ENCODE measurements at regions not wholly inside any gene's neighbourhood (a gene's known extent, or its start where the extent isn't known, plus 50 kb on each side); places are given as distances from the start of the nearest gene placed in this dataset.
"Not testable (repeated sequence)": the region's sequence is repeated elsewhere in the genome, so short reads cannot be mapped to it uniquely, and the experiment has no call there.

GRCh38 chr4:79603681-79604080 is 195.7 kb upstream of the GK2 start:
- no peak for DNase-seq

GRCh38 chr4:79599691-79600090 is 191.7 kb upstream of the GK2 start:
- no peak for DNase-seq

- DNase-seq, result no peak
Observed at GRCh38 chr4:79598801-79599200, 190.8 kb upstream of the GK2 start.

DNA sequence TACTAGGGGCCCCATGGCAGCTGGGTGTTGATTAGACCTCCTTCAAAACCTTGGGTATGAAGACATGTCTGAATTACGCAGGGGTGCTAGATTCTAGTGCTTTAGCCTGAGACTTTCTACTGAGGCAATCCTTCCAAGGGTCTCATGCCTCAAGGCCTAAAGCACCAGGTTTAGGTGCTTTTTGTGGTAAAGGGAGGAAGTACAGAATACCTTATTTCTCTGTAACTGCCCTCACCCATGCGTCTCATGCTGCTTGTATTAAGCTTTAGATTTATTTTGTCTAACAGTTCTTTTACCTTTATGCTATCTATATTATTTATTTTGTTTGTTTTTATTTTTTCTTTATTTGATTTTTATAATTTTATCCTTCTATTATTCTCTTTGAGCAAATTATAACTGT is 190.2 kb upstream of the GK2 start:
- no peak for DNase-seq

GRCh38 chr4:79597266-79597665 is 189.2 kb upstream of the GK2 start:
- no peak for DNase-seq

DNA sequence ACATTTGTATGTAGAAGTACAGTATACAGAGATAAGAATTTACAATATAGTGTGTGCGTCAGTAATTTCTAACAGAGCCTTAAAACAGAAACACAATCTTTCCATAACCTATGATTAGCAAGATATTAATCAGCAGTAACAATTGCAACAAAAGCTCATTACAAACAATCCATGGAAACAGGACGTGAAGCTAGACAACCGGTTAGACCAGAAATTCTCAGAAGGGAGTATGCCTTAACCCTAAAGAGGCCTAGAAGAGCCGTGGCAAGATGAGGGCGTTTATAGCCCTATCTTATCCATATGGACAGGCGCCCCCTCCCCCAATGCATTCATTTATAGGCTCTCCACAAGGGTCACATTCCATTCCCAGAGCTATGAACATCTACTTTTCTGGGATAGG is 184.2 kb upstream of the GK2 start:
- DNase-seq, result not testable (repeated sequence)

GRCh38 chr4:79588679-79589078 is 180.7 kb upstream of the GK2 start:
- DNase-seq, result no peak

GRCh38 chr4:79587207-79587606 is 179.2 kb upstream of the GK2 start:
- DNase-seq, result not testable (repeated sequence)

DNA sequence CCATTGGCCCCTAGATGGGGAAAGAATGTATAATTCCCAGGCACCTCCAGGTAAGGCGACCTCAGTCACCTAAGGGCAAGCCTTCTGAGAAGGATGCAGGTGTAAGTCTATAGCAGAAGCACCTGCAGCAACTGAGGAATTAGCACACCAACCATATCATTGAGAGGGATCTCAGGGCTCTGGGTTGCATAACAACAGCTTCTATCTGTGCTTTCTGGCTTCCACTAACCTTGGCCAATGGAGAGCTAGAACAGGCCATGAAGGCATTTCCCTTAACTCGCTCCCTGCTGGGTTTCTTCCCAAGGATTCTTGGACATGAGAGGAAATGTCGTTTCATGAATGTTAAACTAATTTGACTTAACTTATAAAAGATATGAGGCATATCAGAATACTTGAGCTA is 177.8 kb upstream of the GK2 start:
- no peak for DNase-seq

DNA sequence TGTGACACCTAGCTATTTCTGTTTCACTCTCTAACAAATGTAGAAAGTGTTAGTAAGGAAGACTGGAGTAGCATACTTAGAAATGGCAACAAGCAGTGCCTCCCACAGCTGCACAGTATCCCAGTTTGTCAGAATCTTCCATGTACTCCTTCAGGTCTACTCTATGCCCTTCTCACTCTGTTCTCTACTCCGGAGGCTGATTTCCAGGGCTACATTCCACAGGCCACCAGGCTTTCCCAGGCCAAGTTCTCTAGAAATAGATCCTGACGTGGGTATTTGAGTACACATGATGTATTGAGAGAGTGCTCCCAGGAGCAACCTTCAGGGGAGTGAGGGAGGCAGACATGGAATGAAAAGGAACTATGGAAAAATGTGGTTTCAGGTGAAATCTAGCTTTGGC is 177.3 kb upstream of the GK2 start:
- DNase-seq, result no peak

GRCh38 chr4:79584902-79585301 is 176.9 kb upstream of the GK2 start:
- DNase-seq, result no peak

DNA sequence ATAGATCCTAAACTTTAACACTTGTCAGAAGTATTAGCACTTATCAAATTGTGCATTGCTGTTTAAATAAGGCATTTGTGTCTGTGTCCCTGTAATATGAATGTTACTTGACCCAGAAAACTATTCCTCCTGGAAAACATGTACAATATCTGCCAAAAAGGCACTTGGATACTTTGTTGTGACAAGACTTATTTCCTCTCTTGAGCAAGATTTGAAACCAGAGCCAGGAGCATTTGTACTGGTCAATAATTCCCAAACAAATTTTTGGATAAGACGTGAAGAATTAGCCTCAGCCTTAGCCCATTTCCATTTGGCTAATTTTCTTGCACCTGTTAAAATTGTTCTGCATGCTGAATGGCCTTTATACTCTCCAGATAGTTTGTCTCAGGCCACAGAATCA is 176.3 kb upstream of the GK2 start:
- DNase-seq, result no peak

GRCh38 chr4:79578606-79579005 is 170.6 kb upstream of the GK2 start:
- DNase-seq, result no peak

DNA sequence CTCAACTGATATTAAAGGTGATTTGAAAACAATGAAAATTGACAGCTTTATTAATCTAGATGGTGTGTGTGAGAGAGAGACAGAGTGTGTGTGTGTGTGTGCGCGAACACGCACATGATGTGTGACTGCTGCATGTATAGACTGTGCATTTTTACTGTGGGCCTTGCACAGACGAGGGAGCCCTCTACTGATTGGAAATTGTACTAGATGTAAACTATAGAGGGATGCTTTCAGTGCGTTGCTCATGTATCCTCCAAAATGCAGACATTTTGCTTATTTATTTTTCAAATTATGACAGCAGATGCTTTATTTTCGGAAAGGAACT is 168.4 kb upstream of the GK2 start:
- no peak for DNase-seq

DNA sequence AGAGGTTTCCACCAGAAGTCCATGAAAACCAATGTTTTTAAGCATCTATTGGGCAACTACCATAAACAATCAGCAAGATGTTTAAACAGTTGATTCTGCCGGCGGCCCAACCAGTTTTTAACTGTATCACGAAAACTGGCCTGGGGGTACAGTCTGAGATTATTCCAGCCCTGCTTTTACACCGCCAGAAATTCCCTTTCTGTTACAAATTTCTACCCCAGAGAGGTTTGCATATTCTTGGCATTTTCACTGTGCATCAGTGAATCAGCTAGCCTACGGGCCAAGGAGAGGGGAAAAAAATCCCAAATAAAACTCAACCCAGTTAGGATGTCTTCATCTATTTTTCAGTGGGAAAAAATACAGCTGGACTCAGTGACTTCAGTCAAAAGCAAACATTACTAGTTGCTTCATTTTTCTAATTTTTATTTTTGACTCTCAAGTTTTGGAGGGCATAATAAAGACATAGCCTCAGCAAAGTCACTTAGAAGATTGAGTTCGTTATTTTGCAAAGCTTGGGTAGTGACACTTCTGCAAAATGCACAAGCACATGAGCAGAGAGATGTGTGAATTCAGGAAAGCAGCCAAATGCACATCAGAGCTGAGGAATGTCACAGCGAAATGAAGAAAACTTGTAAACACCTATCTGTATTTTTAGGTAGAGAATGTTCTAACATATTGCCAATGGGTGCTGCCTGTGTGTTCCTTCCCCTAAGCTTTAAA is 167.8 kb upstream of the GK2 start:
- DNase-seq, result no peak

- no peak for DNase-seq
Observed at GRCh38 chr4:79574741-79575451, 166.9 kb upstream of the GK2 start.

DNA sequence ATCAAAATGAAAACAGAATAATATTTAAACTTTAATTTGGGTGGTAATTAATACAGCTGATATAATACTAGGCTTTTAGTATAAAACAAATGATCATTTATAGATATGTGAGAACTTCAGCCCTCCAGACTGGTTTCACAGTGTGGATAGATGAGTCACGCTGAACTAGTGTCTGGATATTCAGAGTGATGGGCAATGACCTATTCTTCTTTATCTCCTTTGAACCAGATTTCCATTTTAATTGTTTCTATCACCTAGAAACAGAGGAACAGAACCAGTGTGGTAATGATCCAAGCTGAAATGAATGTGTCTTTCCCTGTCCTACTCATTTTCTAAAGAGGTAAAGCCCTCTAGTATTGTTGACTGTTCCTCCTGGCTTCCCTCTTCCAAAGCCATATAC is 155.2 kb upstream of the GK2 start:
- no peak for DNase-seq

DNA sequence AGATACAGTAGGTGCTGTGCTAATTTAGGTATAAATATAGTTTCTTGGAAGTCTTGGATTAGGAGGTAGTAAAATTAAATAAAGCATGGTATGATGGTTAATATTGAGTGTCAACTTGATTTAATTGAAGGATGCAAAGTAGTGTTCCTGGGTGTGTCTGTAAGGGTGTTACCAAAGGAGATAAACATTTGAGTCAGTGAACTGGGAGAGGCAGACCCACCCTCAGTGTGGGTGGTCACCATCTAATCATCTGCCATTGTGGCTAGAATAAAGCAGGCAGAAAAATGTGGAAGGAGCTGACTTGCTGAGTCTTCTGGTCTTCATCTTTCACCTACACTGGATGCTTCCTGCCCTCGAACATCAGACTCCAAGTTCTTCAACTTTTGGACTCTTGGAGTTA is 153.7 kb upstream of the GK2 start:
- no peak for DNase-seq

GRCh38 chr4:79559398-79559797 is 151.4 kb upstream of the GK2 start:
- not testable (repeated sequence) for DNase-seq

DNA sequence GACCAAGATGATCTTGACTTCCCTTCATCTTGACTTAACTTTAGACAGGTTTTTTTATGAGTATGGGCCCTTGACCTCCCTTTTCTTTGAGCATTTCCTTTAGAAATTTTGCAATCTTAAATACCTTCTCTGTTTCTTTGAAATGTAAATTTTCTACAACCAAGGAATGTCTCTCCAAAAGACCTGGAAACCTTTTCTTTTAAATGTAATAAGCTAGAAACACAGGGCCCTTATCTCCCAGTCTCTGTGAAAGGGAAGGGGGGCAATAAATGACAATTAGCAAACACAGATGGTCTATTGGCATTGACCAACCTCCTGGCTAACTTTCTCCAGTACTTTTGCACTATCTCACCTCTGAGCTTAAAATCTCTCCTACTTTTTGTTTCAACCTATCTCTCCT is 144.3 kb upstream of the GK2 start:
- no peak for DNase-seq

DNA sequence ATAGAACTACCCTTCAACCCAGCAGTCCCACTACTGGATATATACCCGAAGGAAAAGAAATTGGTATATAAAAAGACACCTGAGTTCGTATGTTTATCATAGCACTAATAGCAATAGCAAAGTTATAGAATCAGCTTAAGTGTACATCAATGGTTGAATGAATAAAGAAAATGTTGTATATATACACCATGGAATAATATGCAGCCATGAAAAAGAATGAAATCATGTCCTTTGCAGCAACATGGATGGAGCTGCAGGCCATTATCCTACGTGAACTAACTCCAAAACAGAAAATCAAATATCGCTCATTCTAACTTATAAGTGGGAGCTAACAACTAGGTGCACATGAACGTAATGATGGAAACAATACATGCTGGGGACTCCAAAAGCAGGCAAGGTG is 143.5 kb upstream of the GK2 start:
- no peak for DNase-seq

GRCh38 chr4:79547851-79548250 is 139.8 kb upstream of the GK2 start:
- DNase-seq, result no peak

GRCh38 chr4:79545292-79545691 is 137.3 kb upstream of the GK2 start:
- DNase-seq, result not testable (repeated sequence)

DNA sequence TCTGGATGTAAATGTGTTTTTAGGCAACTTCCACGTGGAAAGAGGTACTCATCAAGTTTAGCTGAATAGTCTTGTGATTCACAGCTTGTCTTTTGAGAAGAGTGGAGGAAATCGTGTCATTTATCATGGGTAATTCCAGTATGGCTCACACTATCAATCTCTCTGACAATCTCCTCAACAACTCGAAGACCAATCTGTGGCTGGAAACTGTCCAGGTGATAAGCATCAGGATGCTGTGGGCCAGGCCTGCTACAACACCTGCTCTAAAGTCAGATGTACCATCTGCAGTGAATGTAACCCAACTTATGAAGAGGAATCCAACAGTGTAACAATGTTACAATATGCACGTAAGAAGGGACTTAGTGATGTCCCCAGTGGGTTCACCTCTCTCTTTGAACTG is 132.1 kb upstream of the GK2 start:
- DNase-seq, result no peak

GRCh38 chr4:79535516-79535915 is 127.5 kb upstream of the GK2 start:
- DNase-seq, result no peak
